HG03095 (cell line): ENCODE measurements at regions not wholly inside any gene's neighbourhood (a gene's known extent, or its start where the extent isn't known, plus 50 kb on each side); places are given as distances from the start of the nearest gene placed in this dataset.
"Not testable (repeated sequence)": the region's sequence is repeated elsewhere in the genome, so short reads cannot be mapped to it uniquely, and the experiment has no call there.

Source experiments
- ATAC-seq: cut with Tn5 transposase; IDR thresholded peaks from one replicate; pipeline ENCODE4 v1.9.1; 2021; ENCODE audit warnings: moderate library complexity; ENCODE audit not compliant: unreplicated experiment

- no peak for ATAC-seq
Observed at GRCh38 chr1:56285554-56286402, 293.6 kb downstream of the PLPP3 start.

- no peak for ATAC-seq
Observed at GRCh38 chr1:56284928-56285327, 294.4 kb downstream of the PLPP3 start.

GRCh38 chr1:56278061-56278460, 301.3 kb downstream of the PLPP3 start:
- ATAC-seq: no peak

- ATAC-seq: no peak
Observed at GRCh38 chr1:56268519-56269140, 310.7 kb downstream of the PLPP3 start.

GRCh38 chr1:56267611-56268010, 311.8 kb downstream of the PLPP3 start:
- ATAC-seq: no peak

GRCh38 chr1:56266359-56266758, 313.0 kb downstream of the PLPP3 start:
- ATAC-seq: no peak

- ATAC-seq: no peak
Observed at GRCh38 chr1:56265216-56265615, 314.1 kb downstream of the PLPP3 start.

- ATAC-seq: no peak
Observed at GRCh38 chr1:56263908-56264307, 315.5 kb downstream of the PLPP3 start.

- ATAC-seq: no peak
Observed at GRCh38 chr1:56258371-56258770, 321.0 kb downstream of the PLPP3 start.

- ATAC-seq: no peak
Observed at GRCh38 chr1:56257726-56258125, 321.6 kb downstream of the PLPP3 start.

GRCh38 chr1:56256153-56257000, 323.0 kb downstream of the PLPP3 start:
- ATAC-seq: no peak

- ATAC-seq: no peak
Observed at GRCh38 chr1:56255516-56256152, 323.7 kb downstream of the PLPP3 start.

GRCh38 chr1:56254130-56254529, 325.2 kb downstream of the PLPP3 start:
- no peak for ATAC-seq

- ATAC-seq: no peak
Observed at GRCh38 chr1:56250809-56251208, 328.6 kb downstream of the PLPP3 start.

- no peak for ATAC-seq
Observed at GRCh38 chr1:56249234-56249633, 330.1 kb downstream of the PLPP3 start.

GRCh38 chr1:56248138-56248537, 331.2 kb downstream of the PLPP3 start:
- ATAC-seq: no peak

GRCh38 chr1:56246726-56247125, 332.6 kb downstream of the PLPP3 start:
- not testable (repeated sequence) for ATAC-seq

GRCh38 chr1:56240400-56240799, 339.0 kb downstream of the PLPP3 start:
- ATAC-seq: no peak

- ATAC-seq: no peak
Observed at GRCh38 chr1:56237491-56238064, 341.8 kb downstream of the PLPP3 start.

- no peak for ATAC-seq
Observed at GRCh38 chr1:56236688-56237087, 342.7 kb downstream of the PLPP3 start.
